HG02798 (cell line): ENCODE measurements at regions not wholly inside any gene's neighbourhood (a gene's known extent, or its start where the extent isn't known, plus 50 kb on each side); places are given as distances from the start of the nearest gene placed in this dataset.
"Not testable (repeated sequence)": the region's sequence is repeated elsewhere in the genome, so short reads cannot be mapped to it uniquely, and the experiment has no call there.

Source experiments
- ATAC-seq: cut with Tn5 transposase; IDR thresholded peaks from one replicate; pipeline ENCODE4 v1.9.1; 2021; ENCODE audit warnings: mild to moderate bottlenecking; ENCODE audit not compliant: unreplicated experiment, poor library complexity

- ATAC-seq: no peak
Measured at GRCh38 chr5:167339205-167339604, 952.2 kb upstream of the WWC1 start.

GRCh38 chr5:167346461-167346860 lies 945.0 kb upstream of the WWC1 start:
- no peak for ATAC-seq

GRCh38 chr5:167348251-167348926 lies 943.1 kb upstream of the WWC1 start:
- no peak for ATAC-seq

GRCh38 chr5:167348980-167349379 lies 942.5 kb upstream of the WWC1 start:
- no peak for ATAC-seq

GRCh38 chr5:167351316-167351715 lies 940.1 kb upstream of the WWC1 start:
- no peak for ATAC-seq

- no peak for ATAC-seq
Measured at GRCh38 chr5:167352801-167353200, 938.6 kb upstream of the WWC1 start.

GRCh38 chr5:167355346-167355745 lies 936.1 kb upstream of the WWC1 start:
- no peak for ATAC-seq

GRCh38 chr5:167356374-167356773 lies 935.1 kb upstream of the WWC1 start:
- ATAC-seq: no peak

- no peak for ATAC-seq
Measured at GRCh38 chr5:167358868-167359492, 932.5 kb upstream of the WWC1 start.

- ATAC-seq: no peak
Measured at GRCh38 chr5:167361795-167362194, 929.6 kb upstream of the WWC1 start.

GRCh38 chr5:167363065-167363464 lies 928.4 kb upstream of the WWC1 start:
- ATAC-seq: no peak

GRCh38 chr5:167375125-167375524 lies 916.3 kb upstream of the WWC1 start:
- no peak for ATAC-seq

- ATAC-seq: no peak
Measured at GRCh38 chr5:167378894-167379723, 912.3 kb upstream of the WWC1 start.

- ATAC-seq: no peak
Measured at GRCh38 chr5:167381457-167381856, 910.0 kb upstream of the WWC1 start.

GRCh38 chr5:167389537-167389936 lies 901.9 kb upstream of the WWC1 start:
- no peak for ATAC-seq

GRCh38 chr5:167391286-167391685 lies 900.2 kb upstream of the WWC1 start:
- not testable (repeated sequence) for ATAC-seq

- no peak for ATAC-seq
Measured at GRCh38 chr5:167392240-167392639, 899.2 kb upstream of the WWC1 start.

GRCh38 chr5:167393358-167393757 lies 898.1 kb upstream of the WWC1 start:
- no peak for ATAC-seq

GRCh38 chr5:167402671-167403070 lies 888.8 kb upstream of the WWC1 start:
- no peak for ATAC-seq

- no peak for ATAC-seq
Measured at GRCh38 chr5:167406513-167406912, 884.9 kb upstream of the WWC1 start.

- no peak for ATAC-seq
Measured at GRCh38 chr5:167412556-167412955, 878.9 kb upstream of the WWC1 start.
